HUES6 (cell line): ENCODE measurements at regions not wholly inside any gene's neighbourhood (a gene's known extent, or its start where the extent isn't known, plus 50 kb on each side); places are given as distances from the start of the nearest gene placed in this dataset.

Experiments
- H3K27ac ChIP-seq: 2 replicates; pipeline ENCODE4 v1.7.0; 2013; ENCODE audit warnings: low read depth, mild to moderate bottlenecking, low read length, inconsistent platforms
- H3K27me3 ChIP-seq: 2 replicates; pipeline ENCODE4 v1.6.1; 2013; ENCODE audit warnings: low read length; ENCODE audit not compliant: control insufficient read depth, insufficient read depth
- H3K36me3 ChIP-seq: 2 replicates; pipeline ENCODE4 v1.6.1; 2013; ENCODE audit warnings: low read length; ENCODE audit not compliant: control insufficient read depth, insufficient read depth
- H3K4me1 ChIP-seq: 2 replicates; pipeline ENCODE4 v1.6.1; 2013; ENCODE audit warnings: low read length; ENCODE audit not compliant: control insufficient read depth, insufficient read depth
- H3K4me3 ChIP-seq: 2 replicates; pipeline ENCODE4 v1.5.1; 2013; ENCODE audit warnings: low read depth, low read length
- H3K9ac ChIP-seq: one replicate; pipeline ENCODE4 v1.6.1; 2013; ENCODE audit warnings: mild to moderate bottlenecking, low read length
- H3K9me3 ChIP-seq: 2 replicates; pipeline ENCODE4 v1.6.1; 2013; ENCODE audit warnings: low read depth, low read length; ENCODE audit not compliant: control insufficient read depth, insufficient read depth

GRCh38 chr22:27232077-27232476 lies 569.5 kb downstream of the MN1 start:
- H3K4me1 ChIP-seq = no peaks in the 10 kb centered on the region
- H3K27me3 ChIP-seq = peaks cover 4% of the 10 kb centered on the region; the same call in 1 of the 2 replicates
- no peaks in the 10 kb centered on the region for H3K36me3 ChIP-seq
- no peak overlapping the region for H3K4me3 ChIP-seq
- 0 out of 2 replicates have a peak, but pooled peaks cover 3% of the 10 kb centered on the region for H3K9me3 ChIP-seq
- H3K9ac ChIP-seq = no peak overlapping the region
- no peak overlapping the region for H3K27ac ChIP-seq

- no peaks in the 10 kb centered on the region for H3K9me3 ChIP-seq
- no peak overlapping the region for H3K27ac ChIP-seq
- H3K9ac ChIP-seq = no peak overlapping the region
- no peaks in the 10 kb centered on the region for H3K36me3 ChIP-seq
- peaks cover 4% of the 10 kb centered on the region; the same call in 1 of the 2 replicates for H3K27me3 ChIP-seq
- peaks cover 10% of the 10 kb centered on the region; the same call in 1 of the 2 replicates for H3K4me1 ChIP-seq
- H3K4me3 ChIP-seq = no peak overlapping the region
Measured at GRCh38 chr22:27237080-27237741, 564.3 kb downstream of the MN1 start.

- Histone ChIP-seq H3K27ac (no peak overlapping the region), H3K4me3 (no peak overlapping the region), H3K27me3 (no peaks in the 10 kb centered on the region), H3K36me3 (no peaks in the 10 kb centered on the region), H3K4me1 (peaks cover 10% of the 10 kb centered on the region; the same call in 1 of the 2 replicates), H3K9me3 (no peaks in the 10 kb centered on the region), H3K9ac (no peak overlapping the region)
Measured at GRCh38 chr22:27238935-27239510, 562.5 kb downstream of the MN1 start.

- Histone ChIP-seq H3K9ac (no peak overlapping the region), H3K27ac (no peak overlapping the region), H3K36me3 (no peaks in the 10 kb centered on the region), H3K27me3 (no peaks in the 10 kb centered on the region), H3K4me1 (peaks cover 10% of the 10 kb centered on the region; the same call in 1 of the 2 replicates), H3K9me3 (no peaks in the 10 kb centered on the region), H3K4me3 (no peak overlapping the region)
Measured at GRCh38 chr22:27239520-27239919, 562.0 kb downstream of the MN1 start.

GRCh38 chr22:27240298-27241075 lies 561.1 kb downstream of the MN1 start:
- Histone ChIP-seq H3K36me3 (no peaks in the 10 kb centered on the region), H3K27me3 (no peaks in the 10 kb centered on the region), H3K4me1 (peaks cover 10% of the 10 kb centered on the region; the same call in 1 of the 2 replicates), H3K27ac (no peak overlapping the region), H3K9me3 (no peaks in the 10 kb centered on the region), H3K4me3 (no peak overlapping the region), H3K9ac (no peak overlapping the region)

GRCh38 chr22:27241430-27242321 lies 559.9 kb downstream of the MN1 start:
- no peak overlapping the region for H3K4me3 ChIP-seq
- H3K9me3 ChIP-seq = no peaks in the 10 kb centered on the region

GRCh38 chr22:27242474-27242873 lies 559.1 kb downstream of the MN1 start:
- Histone ChIP-seq H3K9ac (no peak overlapping the region), H3K4me3 (no peak overlapping the region), H3K9me3 (no peaks in the 10 kb centered on the region), H3K36me3 (no peaks in the 10 kb centered on the region), H3K27me3 (peaks cover 3% of the 10 kb centered on the region; the same call in 1 of the 2 replicates), H3K4me1 (peaks cover 10% of the 10 kb centered on the region; the same call in 1 of the 2 replicates), H3K27ac (no peak overlapping the region)

More at GRCh38 chr22:27241430-27242321, 559.9 kb downstream of the MN1 start:
- no peak overlapping the region for H3K27ac ChIP-seq
- no peak overlapping the region for H3K9ac ChIP-seq
- H3K4me1 ChIP-seq = peaks cover 10% of the 10 kb centered on the region; the same call in 1 of the 2 replicates
- no peaks in the 10 kb centered on the region for H3K36me3 ChIP-seq
- H3K27me3 ChIP-seq = peaks cover 2% of the 10 kb centered on the region; the same call in 1 of the 2 replicates

GRCh38 chr22:27242917-27243589 lies 558.5 kb downstream of the MN1 start:
- no peak overlapping the region for H3K27ac ChIP-seq
- H3K9me3 ChIP-seq = no peaks in the 10 kb centered on the region
- no peak overlapping the region for H3K9ac ChIP-seq
- H3K4me3 ChIP-seq = no peak overlapping the region
- H3K4me1 ChIP-seq = peaks cover 10% of the 10 kb centered on the region; the same call in 1 of the 2 replicates
- peaks cover 3% of the 10 kb centered on the region; the same call in 1 of the 2 replicates for H3K27me3 ChIP-seq
- no peaks in the 10 kb centered on the region for H3K36me3 ChIP-seq

- no peak overlapping the region for H3K4me3 ChIP-seq
- H3K27ac ChIP-seq = no peak overlapping the region
- no peak overlapping the region for H3K9ac ChIP-seq
- H3K9me3 ChIP-seq = no peaks in the 10 kb centered on the region
- H3K36me3 ChIP-seq = no peaks in the 10 kb centered on the region
- H3K4me1 ChIP-seq = peaks cover 6% of the 10 kb centered on the region; the same call in 1 of the 2 replicates
- peaks cover 3% of the 10 kb centered on the region; the same call in 1 of the 2 replicates for H3K27me3 ChIP-seq
Measured at GRCh38 chr22:27244328-27244727, 557.2 kb downstream of the MN1 start.

- no peaks in the 10 kb centered on the region; the same call in 1 of the 2 replicates for H3K4me1 ChIP-seq
- no peaks in the 10 kb centered on the region for H3K9me3 ChIP-seq
- H3K9ac ChIP-seq = no peak overlapping the region
- no peak overlapping the region for H3K4me3 ChIP-seq
- H3K27ac ChIP-seq = no peak overlapping the region
- peaks cover 3% of the 10 kb centered on the region; the same call in 1 of the 2 replicates for H3K27me3 ChIP-seq
- no peaks in the 10 kb centered on the region for H3K36me3 ChIP-seq
Measured at GRCh38 chr22:27245056-27245455, 556.5 kb downstream of the MN1 start.
